ENCODE measurements at regions not wholly inside any gene's neighbourhood (a gene's known extent, or its start where the extent isn't known, plus 50 kb on each side); places are given as distances from the start of the nearest gene placed in this dataset.
"Not testable (repeated sequence)": the region's sequence is repeated elsewhere in the genome, so short reads cannot be mapped to it uniquely, and the experiment has no call there.

DNA sequence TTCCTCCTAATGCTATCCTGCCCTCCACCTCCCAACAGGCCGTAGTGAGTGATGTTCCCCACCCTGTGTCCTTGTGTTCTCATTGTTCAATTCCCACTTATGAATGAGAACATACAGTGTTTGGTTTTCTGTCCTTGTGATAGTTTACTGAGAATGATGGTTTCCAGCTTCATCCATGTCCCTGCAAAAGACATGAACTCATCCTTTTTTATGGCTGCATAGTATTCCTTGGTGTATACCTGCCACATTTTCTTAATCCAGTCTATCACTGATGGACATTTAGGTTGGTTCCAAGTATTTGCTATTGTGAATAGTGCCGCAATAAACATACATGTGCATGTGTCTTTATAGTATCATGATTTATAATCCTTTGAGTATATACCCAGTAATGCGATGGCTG is 88.5 kb upstream of the PABPC3 start:
- H3K27me3 ChIP-seq; intact Hi-C loops (cut with DNase I); H3K9me3 ChIP-seq; H3K27ac ChIP-seq; H3K4me1 ChIP-seq (ENCODE audit: insufficient read depth); H3K4me3 ChIP-seq; DNase-seq; H3K36me3 ChIP-seq: not testable (repeated sequence)
- 79 to 93% (median 87%) methylated on average over 3 of the region's 3 CpGs for WGBS, 3 donors

DNA sequence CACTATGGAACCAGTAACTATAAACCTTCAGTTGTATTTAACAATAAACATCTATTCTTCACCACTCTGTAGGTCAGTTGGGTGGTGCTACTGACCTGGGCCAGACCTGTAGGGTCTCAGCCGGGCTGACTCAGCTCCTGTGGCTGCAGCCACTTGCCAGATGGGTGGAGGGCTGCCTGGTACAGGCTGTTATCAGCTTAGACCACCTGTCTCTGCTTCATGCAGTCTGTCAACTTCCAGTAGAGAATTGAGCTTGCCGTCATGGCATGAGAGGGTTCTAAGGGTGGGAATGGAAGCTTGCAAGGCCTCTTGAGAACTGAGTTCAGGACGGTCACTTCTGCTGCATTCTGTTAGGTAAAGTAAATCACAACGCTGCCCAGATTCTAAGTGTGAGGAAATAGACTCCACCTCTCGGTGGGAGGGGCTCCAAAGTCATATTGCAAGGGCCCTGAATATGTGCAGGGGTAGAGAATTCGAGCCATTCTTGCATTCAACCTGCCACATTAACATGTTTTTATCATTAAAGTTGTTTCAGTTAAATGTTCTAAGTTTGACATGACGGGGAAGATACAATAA is 81.5 kb upstream of the PABPC3 start:
- H3K4me1 ChIP-seq (ENCODE audit: insufficient read depth); intact Hi-C loops (cut with DNase I); H3K27ac ChIP-seq; H3K27me3 ChIP-seq; H3K9me3 ChIP-seq; H3K36me3 ChIP-seq; H3K4me3 ChIP-seq; DNase-seq: not testable (repeated sequence)
- WGBS, 3 donors = 53 to 56% (median 55%) methylated on average over 7 of the region's 7 CpGs

DNA sequence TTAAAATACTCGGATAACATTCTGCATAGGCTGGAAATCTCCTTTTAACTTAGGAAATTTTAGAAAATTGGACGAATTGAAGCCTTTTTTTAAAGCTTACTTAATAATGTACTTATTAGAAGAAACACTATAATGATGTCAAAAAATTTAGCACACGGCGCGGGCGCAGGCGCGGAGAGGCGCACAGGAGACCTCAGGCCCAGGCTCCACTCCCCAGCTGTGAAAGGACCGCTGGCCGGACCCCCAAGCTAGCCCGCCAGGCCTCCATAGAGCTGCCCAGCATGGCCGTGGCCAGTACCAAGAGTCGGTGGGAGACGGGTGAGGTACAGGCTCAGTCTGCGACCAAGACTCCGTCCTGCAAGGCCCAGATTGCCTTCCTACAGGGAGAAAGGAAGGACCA is 78.8 kb upstream of the PABPC3 start:
- H3K36me3 ChIP-seq; intact Hi-C loops (cut with DNase I); H3K27ac ChIP-seq; H3K27me3 ChIP-seq; DNase-seq; H3K4me1 ChIP-seq (ENCODE audit: insufficient read depth); H3K9me3 ChIP-seq; H3K4me3 ChIP-seq: not testable (repeated sequence)
- 88 to 92% (median 89%) methylated on average over 17 of the region's 17 CpGs for WGBS, 3 donors

DNA sequence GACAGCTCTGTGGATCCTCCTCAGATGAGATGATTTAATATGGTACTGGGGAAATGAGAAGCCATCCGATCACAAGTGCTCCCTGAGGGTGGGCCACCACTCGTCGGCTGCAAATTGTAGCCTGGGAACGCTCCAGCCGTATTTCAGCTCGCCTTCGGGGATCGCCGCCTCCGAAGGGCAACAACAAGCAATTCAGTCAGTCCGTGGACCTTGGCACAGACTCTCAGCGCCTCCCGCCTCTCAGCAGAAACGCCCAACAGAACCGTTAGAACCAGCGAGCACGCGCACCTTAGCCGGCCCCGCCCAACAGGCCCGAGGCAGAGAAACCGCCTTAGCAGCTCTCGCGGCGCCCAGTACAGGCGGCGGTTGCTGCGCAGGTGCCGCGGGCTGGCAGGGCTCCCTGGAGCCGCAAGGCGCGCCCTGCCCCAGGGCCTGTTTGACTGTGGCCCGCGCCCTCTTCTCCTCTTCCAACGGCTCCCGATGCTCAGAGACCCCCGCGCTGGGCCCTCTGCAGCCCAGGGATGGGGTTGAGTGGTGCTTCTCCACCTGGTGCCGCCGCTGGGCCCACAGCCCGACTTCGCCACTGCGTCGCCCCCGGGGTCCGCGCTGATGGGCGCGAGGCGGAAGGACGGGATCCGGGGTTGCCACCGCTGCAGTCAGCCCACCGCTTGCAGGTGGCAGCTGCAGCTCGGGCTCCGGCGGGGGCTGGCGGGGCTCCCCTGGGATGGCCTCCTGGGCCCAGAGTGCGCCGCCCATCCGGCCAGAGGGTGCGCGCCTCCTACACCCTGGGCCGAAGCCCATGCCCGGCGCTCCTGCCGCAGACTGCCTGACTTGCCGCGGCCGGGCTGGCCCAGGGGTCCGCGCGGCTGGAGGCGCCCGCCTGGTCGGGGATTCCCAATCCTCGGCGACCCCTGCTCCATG is 77.9 kb upstream of the PABPC3 start:
- intact Hi-C loops (cut with DNase I); DNase-seq; H3K36me3 ChIP-seq; H3K4me3 ChIP-seq; H3K9me3 ChIP-seq; H3K27ac ChIP-seq; H3K4me1 ChIP-seq (ENCODE audit: insufficient read depth); H3K27me3 ChIP-seq: not testable (repeated sequence)
- WGBS, 3 donors = 0 to 1% (median 1%) methylated on average over 39 to 79 of the region's 79 CpGs

DNA sequence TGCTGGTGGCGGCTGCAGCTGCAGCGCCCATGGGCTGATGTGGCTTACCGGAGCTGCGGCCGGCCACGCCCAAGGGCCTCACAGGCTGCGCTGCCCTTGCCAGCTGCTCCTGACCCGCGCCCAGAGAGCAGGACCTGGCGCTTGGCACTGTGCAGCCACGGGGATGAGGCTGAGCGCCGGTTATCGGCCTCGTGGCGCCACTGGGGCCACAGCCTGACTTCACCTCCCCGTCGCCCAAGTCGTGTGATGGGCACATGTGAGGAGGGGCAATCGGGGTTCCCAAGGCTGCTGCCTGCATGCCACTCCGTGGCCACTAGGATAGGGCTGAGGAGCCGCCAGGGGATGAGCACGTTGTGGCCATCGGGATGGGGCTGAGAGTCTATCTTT is 77.2 kb upstream of the PABPC3 start:
- no peaks in the 10 kb centered on the region for H3K36me3 ChIP-seq
- H3K9me3 ChIP-seq = no peaks in the 10 kb centered on the region
- no peak for DNase-seq
- no peaks in the 10 kb centered on the region for H3K4me1 ChIP-seq (ENCODE audit: insufficient read depth)
- intact Hi-C loops (cut with DNase I) = no loop called here
- H3K27ac ChIP-seq = no peak overlapping the region
- TF ChIP-seq EP300 (IDR thresholded peaks at IDR 0.05) = no peak
- TF ChIP-seq POLR2A (IDR thresholded peaks at IDR 0.05) = no peak
- TF ChIP-seq, protein P1, sequence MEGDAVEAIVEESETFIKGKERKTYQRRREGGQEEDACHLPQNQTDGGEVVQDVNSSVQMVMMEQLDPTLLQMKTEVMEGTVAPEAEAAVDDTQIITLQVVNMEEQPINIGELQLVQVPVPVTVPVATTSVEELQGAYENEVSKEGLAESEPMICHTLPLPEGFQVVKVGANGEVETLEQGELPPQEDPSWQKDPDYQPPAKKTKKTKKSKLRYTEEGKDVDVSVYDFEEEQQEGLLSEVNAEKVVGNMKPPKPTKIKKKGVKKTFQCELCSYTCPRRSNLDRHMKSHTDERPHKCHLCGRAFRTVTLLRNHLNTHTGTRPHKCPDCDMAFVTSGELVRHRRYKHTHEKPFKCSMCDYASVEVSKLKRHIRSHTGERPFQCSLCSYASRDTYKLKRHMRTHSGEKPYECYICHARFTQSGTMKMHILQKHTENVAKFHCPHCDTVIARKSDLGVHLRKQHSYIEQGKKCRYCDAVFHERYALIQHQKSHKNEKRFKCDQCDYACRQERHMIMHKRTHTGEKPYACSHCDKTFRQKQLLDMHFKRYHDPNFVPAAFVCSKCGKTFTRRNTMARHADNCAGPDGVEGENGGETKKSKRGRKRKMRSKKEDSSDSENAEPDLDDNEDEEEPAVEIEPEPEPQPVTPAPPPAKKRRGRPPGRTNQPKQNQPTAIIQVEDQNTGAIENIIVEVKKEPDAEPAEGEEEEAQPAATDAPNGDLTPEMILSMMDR (IDR thresholded peaks at IDR 0.05) = no peak
- WGBS, 3 donors = 4 to 12% (median 7%) methylated on average over 7 to 24 of the region's 24 CpGs
- H3K4me3 ChIP-seq = no peak overlapping the region
- no peaks in the 10 kb centered on the region for H3K27me3 ChIP-seq

DNA sequence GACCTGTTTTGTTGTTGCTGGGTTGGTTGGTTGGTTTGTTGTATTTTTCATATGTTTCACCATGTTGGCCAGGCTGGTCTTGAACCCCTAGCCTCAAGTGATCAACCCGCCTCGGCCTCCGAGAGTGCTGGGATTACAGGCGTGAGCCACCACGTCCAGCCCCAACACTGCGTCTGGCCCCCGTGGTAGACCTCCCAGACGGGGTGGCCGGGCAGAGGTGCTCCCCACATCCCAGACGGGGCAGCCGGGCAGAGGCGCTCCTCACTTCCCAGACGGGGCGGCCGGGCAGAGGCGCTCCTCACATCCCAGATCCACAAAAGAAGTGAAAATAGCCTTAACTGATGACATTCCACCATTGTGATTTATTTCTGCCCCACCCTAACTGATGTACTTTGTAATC is 76.2 kb upstream of the PABPC3 start:
- DNase-seq; H3K27ac ChIP-seq; H3K36me3 ChIP-seq; intact Hi-C loops (cut with DNase I); H3K4me3 ChIP-seq; H3K27me3 ChIP-seq; H3K9me3 ChIP-seq; H3K4me1 ChIP-seq (ENCODE audit: insufficient read depth): not testable (repeated sequence)
- 91 to 96% (median 95%) methylated on average over 16 of the region's 16 CpGs for WGBS, 3 donors

DNA sequence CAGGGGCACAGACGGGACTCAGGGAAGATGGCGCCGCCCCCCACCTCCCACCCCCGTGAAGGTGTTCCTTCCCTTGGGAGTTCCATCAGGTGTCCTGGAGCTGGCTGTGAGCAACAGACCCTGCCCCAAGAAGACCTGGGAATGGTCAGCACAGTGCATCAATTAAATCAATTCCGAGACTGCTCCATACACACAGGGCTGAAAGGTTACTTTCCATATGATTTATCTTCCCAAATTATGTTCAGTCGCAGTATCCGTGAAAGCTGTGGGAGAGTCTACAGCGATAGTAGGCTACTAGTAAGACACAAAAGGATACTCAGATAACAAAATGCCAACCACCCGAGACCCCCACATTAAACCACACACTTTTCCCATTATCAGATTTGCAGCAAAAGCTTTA is 71.8 kb upstream of the PABPC3 start:
- Histone ChIP-seq H3K27ac (no peak overlapping the region), H3K27me3 (no peaks in the 10 kb centered on the region), H3K4me3 (no peak overlapping the region), H3K4me1 (ENCODE audit: insufficient read depth) (no peaks in the 10 kb centered on the region), H3K36me3 (no peaks in the 10 kb centered on the region), H3K9me3 (no peaks in the 10 kb centered on the region)
- 29 to 35% (median 35%) methylated on average over 9 of the region's 9 CpGs for WGBS, 3 donors
- DNase-seq = no peak
- intact Hi-C loops (cut with DNase I) = no loop called here
- TF ChIP-seq, protein P1 (IDR thresholded peaks at IDR 0.05) = no peak
- no peak for TF ChIP-seq POLR2A (IDR thresholded peaks at IDR 0.05)
- no peak for TF ChIP-seq EP300 (IDR thresholded peaks at IDR 0.05)

Data from ovary (tissue), 7 donors.